GM19324 (cell line): ENCODE measurements at regions not wholly inside any gene's neighbourhood (a gene's known extent, or its start where the extent isn't known, plus 50 kb on each side); places are given as distances from the start of the nearest gene placed in this dataset.

Experiments used
- ATAC-seq: cut with Tn5 transposase; IDR thresholded peaks from one replicate; pipeline ENCODE4 v1.9.1; 2021; ENCODE audit warnings: mild to moderate bottlenecking, moderate library complexity; ENCODE audit not compliant: unreplicated experiment, low FRiP score

DNA sequence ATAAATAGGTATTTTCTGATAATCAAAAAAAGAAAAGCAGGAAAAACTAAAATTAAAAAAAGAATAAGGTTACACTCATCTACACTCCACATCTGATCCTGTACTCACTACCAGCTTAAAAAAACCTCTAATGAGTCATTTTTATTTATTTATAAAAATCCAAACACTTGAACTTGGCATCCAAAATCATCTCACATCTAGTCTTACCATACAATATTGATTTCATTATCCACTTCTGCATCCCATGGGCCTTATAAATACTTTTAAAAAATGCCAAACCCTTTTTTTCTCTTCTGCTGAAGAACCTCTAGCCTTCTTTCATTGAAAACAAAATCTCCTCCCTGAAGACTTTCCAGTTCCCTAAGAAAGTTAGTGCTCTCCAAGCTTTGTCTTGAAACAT lies 109.7 kb downstream of the TMTC3 start:
- no peak for ATAC-seq

DNA sequence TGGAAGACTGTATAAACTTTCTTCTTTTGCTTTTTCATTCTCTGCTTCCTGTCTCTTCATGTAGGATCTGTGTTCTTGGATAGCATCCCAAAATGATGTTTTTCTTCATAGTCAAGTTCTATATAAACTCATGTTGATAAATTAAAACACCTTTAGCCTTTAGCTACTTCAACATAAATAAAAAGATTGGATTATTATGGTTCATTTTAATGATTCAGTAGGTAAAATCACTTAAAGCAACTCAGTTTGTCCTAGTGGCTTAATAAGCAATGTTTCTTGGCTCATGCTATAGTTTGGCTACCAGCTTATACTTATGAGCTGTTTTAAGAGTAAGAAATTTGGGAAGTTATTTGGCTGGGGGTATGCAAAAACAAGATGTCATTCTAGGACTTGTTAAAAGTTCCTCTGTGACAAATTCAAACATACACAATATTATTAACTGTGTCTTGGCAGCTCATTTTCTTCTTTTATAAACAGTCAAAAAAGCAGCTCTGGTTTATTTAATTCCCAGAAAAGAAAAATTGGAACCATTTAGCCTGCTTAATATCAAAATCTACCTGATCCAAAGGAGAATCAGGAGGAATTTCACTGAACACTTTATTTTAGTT lies 111.4 kb downstream of the TMTC3 start:
- no peak for ATAC-seq

DNA sequence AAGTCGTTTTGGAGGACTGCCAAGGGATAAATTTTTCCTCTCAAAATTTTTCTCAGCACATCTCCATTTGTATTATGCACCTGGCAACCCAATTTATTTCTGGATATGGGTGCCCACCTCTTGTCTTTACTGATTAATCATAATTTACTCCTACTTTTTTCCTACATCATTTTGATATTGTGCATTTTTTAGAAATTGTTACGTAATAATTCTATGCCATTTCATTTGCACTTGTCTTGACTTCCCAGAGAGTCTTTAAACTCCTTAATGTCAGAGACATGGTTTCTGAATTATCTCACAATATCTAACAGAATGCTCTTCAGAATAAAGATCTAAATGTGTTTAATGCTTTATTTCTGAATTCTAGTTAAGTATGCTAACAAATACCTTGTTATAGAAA lies 113.1 kb downstream of the TMTC3 start:
- ATAC-seq = no peak

DNA sequence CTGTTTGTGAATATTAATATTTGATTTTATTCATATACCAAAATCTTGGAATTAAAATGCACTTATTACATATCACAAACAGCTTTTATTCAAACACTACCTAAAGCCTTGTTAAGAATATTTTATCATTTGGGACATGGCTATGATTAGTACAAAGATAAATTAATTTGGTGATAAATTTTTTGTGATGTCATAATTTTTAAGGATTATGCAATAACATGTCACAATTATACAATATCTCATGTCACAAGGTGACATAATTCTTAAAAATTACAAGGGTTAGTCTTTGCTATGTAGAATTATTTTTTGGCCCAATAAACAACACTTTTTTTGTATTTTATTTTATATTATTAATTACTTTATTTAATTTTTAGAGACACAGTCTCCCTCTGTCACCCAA lies 113.7 kb downstream of the TMTC3 start:
- ATAC-seq = no peak

DNA sequence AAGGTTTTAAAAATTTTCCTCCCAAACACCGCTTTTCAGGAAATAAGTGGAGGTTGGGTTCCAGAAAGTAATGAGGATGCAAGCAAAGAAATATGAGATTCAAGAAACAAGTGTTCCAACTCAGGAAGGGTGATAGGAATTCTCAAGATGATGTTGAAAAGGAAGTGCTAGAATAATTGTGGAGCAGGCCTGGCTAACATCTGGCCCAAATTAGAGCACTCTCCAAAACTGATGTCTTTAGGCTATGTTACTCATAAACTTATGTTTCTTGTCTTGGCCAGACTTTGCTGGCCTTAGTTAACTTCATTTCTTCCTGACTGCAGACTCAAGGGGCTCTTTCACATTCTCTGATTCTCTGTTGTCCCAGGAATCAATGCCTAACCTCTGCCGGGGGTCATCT lies 116.3 kb downstream of the TMTC3 start:
- no peak for ATAC-seq

DNA sequence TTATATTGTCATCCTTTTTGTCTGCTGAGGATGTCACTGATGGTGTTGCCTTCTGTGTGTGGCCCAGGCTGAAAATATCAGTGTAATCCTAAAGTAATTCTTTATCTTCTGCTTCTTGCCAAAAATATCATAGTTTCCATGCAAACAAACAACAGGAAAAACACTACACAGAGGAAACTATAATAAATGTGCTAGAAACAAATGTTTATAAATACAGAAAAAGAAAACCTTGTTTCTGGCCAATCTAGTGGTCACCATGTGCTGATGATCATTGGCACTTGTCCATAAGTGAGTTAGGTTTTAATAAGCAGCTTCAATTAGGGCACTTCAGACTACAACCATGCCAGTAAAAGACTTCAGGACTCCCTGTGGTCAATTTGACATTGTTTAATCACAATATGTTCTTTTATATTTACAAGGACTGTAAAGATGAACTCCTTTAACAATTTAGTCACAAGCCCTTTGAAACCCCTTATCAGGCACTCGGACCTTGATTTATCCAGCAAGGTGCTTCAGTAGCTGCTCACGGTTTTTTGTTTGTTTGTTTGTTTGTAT lies 124.8 kb downstream of the TMTC3 start:
- ATAC-seq = no peak

DNA sequence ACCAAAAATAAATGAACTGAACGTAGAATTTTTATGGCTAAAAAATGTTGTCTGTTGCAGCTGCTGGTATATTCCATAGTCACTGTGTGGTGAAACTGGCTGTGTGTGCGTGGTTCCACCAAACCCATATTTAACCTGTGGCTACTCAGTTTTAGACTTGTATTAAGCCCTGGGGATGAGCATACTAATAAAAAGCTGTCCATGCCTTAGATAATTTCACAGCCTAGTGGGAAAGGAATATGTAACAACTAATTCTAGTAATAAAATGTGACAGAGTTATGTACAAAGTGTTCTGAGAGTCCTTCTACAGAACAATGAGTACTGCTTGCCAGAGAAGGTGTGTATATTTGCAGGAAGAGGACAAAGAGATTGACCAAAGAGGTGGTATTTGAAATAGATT lies 125.5 kb downstream of the TMTC3 start:
- ATAC-seq = no peak

DNA sequence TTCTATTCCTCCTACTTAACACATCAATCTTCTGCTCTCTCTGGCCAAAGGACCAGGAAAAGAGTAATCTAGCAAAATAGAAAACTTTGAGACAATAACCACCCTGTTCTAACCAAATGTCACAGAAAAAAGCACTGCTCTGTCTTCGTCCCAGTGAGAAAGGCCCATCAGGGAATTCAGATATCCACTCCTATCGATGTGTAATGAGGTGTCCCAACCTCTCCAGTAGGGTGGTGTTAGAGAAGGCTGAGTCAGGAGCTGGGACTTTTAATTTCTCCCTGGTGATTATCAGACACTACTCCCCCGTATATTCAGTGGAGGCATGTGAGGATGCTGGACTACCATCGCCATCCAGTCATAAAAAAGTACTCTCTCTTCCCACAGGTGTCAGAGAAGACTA lies 130.3 kb downstream of the TMTC3 start:
- no peak for ATAC-seq

DNA sequence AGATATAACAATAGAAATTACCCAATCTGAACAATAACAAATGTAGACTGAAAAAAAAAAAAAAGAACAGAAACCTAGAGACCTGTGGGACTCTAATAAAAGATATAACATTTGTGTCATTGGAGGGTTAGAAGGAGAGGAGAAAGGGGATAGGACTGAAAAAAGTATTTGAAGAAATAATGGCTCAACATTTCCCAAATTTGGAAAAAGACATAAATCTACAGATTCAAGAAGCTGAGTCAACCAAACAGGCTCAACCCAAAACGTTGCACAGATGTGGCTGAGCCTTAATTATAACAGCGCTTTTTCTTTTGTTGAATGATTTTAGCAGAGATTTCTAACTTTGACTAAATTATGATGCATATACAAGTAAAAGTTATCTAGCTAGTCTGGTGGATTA lies 131.3 kb downstream of the TMTC3 start:
- no peak for ATAC-seq

DNA sequence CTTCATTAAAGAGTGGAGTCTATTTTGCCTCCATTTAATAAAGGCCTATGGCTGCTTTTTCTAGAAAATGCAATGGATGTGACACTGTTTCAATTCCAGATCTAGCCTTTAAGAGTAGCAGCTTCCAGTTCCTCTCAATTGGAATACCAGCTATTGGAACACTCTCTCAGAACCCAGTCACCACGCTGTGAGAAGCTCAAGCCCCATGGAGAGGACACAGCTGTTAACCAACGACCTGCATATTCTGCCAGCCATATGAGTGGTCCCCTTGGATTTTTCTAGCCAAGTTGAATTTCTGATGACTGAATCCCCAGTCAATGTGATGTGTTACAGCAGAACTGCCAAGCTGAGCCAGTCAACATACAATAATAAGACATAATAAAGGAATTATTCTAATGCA lies 131.8 kb downstream of the TMTC3 start:
- ATAC-seq = no peak

DNA sequence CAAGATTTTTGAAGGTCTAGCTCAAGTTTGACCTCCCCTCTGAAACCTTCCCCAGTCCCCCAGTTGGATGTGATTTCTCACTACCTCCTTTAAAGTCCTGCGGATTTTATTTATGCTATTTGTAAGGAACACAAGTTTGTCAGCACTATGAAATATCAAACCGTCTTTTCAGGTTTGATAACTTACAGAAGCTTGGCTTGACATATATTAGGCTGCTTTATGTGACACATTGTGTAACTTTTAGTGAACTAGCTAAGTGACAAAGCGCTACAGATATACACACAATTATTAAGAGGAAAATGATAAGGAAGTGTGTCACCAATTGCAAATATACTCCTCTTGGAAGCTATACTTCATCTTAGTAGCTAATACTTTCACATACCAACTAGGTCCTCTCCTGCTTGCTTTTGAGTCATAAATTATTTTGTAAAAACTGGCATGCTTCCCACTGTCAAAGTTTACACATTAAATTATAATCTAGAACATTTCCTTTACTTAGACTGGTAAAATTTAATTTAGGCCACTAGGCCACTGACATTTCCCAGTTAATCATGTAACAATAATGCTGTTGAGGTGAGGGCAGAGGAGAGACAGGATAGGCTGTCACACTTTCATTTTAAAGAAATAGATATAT lies 149.5 kb downstream of the TMTC3 start:
- no peak for ATAC-seq

DNA sequence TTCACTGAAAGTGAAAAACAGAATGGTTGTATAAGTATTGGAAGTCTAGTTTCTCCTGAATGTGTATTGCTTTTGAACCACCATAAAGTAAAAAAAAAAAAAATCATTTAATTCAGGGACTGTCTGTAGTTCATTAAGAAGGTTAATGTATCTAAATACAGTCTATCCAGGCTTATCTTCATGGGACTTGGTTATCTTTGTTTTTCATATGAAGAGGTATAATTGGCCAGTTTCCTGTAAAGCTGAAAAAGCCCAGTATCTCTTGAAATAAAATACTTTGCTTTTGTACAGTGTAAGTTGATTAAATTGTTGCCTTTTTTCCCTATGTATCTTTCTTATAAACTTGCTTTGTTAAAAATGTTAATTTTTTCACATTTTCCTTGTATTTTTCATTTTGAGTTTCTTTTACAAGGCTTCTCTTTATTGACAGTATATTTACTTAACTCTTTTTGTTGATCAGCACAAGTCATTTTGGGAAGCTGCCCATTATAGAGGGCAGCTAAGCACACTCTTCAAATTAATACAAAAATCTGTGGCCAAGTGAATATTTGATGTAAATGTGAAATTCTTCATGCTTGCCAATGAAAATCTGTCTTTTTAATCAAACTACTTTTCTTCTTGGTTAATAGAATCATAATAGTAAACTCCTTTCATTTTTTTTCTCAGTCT lies 156.0 kb downstream of the TMTC3 start:
- no peak for ATAC-seq

DNA sequence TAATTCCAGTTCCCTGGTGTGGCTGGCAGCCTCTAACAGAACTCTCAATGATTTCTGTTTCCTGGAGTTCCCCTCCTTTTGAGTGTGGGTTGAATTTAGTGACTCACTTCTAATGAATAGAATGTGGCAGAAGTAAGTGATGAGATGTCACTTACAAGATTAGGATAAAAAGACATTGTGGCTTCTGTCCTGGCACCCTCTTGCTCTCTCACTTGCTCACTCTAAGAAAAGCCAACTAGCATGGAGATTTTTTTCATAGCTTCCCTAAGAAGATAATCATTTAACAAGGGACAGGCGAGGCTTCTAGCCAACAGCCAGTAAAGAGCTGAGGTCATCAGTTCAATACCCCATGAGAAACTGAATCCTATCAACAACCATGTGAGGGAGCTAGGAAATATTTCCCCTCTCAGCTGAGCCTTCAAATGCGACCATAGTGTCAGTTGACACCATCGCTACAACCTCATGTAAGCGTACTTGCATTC lies 156.7 kb downstream of the TMTC3 start:
- ATAC-seq = no peak

DNA sequence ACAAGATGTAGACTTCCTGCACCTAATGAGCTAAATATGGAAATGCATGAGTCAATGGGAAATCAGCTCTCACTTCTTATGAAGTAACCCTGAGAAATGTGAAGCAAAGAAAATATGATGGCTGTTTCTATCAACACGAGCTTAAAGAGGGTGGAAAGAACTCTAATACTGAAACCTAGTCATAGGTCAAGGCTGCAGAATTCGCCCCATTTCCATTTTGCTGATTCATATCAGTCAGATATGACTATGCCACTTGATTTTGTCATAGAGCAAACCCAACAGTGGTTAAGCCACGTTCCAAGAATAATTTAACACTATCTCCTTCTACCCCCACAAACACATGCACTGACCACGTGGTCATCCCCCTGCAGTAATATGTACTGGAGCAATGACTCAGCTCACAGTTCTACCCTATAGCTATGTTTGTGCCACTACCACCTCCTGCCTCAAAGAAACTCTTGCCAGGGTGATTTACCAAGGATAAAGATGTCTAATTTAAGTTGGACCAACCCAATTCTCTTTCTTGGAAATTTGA lies 157.5 kb downstream of the TMTC3 start:
- ATAC-seq = peak; percentile 86

DNA sequence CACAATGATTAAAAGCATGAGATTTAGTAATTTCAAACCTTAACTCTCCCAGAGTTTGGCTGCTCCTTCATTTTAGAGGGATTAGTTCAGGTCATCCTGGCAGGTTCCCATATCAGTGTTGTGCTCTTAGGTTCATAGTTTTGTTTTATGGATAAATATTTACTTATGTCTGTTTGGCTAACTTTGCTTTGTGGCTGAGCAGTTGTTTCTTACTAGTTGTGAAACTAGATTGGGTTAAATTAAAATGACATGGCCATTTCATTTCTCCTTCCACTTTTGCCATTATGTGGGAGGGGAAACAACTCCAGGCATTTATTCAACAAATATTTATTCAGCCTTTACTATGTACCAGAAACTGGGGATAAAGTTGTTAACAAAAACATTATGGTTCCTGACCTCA lies 158.8 kb downstream of the TMTC3 start:
- ATAC-seq = no peak

DNA sequence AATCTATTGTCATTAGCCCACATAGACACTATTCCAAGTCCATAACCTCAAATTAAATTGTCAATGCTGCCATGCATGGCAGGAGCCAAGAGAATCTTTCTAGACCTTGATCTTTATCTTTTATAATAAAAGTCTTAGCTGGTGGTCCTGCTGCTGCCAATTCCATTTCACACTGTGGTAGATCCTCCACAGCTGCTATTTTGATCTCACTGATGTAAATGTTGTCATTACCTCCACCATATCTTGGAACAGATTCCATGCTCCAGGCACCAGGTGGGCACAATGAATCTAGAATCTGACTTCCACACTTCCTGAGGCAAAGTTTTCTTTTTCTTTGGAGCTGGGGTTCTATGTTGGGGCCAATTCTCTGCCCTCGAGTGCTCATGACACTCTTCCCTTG lies 161.2 kb downstream of the TMTC3 start:
- ATAC-seq = no peak

DNA sequence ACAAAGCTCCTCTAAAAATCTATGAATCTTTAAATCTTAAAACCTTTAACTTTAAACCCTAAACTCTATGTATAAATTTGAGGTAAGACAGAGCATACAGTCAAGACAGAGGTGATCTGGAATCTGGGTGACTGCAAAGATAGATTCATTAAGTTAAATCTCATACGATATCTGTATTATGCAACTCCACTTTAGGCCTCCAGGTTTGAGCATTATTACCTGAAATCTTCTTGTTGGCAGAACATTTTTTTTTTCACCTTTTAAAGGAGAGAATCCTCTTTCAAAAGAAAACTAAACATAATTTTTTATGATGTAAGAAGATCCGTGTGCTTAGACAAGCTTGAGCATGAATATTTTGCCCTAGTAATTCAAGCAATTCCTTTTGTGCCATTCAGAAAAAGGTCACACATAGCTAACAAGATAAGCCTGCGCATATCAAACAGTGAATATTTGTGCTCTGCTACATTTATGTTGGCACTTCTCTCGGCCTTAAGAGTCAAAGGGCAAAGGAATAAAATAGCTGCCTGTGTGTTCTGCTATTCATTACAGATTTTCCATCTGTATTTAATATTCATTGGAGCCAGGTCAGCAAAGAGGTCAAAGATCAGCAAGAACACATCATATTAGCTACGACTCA lies 163.3 kb downstream of the TMTC3 start:
- no peak for ATAC-seq

DNA sequence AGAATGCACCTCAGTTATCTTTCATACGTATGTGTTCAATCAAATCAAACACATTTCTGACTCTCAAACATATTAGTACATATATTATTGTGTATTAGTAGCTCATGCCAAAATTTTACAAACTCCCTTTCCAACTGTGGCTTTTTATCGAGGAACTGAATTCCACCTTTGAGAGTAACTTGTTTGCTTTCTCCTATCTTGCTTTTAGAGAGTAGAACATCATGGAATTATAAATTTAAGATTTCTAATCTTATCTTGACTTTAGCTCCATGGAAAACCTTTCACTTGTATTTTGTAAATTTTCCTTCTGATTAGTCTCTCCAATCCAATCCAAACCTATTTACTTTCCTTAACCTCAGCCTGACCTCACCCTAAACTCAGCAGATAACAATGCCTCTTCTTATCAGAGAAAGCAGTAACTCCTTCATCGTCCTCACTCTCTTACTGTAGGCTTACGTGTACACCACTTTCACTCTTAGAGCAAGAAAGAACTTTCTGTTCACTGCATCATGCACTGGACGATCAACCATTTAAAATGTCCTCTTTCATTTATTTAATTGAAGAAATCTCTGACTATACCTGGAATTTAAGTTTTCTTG lies 164.5 kb downstream of the TMTC3 start:
- no peak for ATAC-seq

DNA sequence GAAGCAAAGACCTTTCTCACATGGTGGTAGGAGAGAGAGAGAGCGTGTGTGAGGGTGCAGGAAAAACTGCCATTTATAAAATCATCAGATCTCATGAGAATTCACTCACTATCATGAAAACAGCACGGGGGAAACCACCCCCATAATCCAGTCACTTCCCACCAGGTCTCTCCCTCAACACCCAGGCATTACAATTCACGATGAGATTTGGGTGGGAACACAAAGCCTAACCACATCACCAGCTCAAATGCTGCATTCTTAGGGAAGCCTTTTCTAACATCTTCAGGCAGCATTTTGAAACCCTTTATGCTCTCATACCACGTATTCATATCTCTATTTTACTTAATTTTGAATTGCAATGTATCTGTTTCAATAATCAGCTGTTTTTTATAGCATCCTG lies 165.9 kb downstream of the TMTC3 start:
- ATAC-seq = no peak

DNA sequence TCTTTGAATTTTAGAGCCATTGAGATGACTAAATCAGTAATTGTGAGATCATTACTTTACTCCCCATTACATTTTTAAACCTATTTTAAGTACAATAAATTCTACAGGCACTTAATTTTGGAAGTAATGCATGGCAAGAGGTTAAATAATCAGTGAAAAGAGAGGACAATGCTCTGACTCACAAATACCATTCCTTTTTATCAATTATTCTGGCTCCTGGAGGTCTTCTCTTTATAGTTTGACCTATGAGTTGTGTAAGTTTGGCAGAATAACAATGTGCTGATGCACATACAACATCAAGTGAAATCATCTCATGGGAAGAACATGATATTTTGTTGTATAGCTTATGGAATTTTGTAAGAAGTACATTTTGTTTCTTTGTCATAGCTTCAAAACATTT lies 166.7 kb downstream of the TMTC3 start:
- ATAC-seq = no peak

DNA sequence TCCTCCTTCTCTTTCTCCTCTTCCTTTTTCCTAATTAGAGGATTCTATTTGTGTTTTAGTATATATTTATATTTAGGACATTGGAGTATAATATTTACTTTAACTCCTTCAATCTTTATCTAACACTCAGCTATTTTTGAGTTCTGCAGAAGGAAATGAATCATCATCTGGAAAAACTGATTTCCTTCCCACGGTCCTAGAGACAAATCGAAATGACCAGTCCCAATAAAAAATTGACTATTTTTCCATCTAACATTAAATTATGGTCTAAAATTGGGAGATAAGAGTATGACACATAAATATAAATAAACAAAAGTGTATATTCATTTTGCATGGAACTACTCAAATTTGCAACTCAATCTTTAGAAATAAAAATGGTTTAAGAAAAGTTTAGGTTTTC lies 167.4 kb downstream of the TMTC3 start:
- ATAC-seq = no peak
